Hepatocyte (in vitro differentiated cells): ENCODE measurements at regions not wholly inside any gene's neighbourhood (a gene's known extent, or its start where the extent isn't known, plus 50 kb on each side); places are given as distances from the start of the nearest gene placed in this dataset.

Source experiments
- DNase-seq: peaks from one replicate; pipeline ENCODE4 v3.0.0-alpha.2; 2016; ENCODE audit warnings: low spot score
- H2AFZ ChIP-seq: fragments of 200-600 bp; sonication (generic); 2 replicates; pipeline ENCODE4 v1.6.0; 2016; ENCODE audit warnings: antibody characterized with exemption, mild to moderate bottlenecking
- H3K27ac ChIP-seq: fragments of 200-600 bp; sonication (generic); 2 replicates; pipeline ENCODE4 v1.5.1; 2016; ENCODE audit warnings: mild to moderate bottlenecking
- H3K27me3 ChIP-seq: fragments of 200-600 bp; sonication (generic); 2 replicates; pipeline ENCODE4 v1.6.1; 2016
- H3K36me3 ChIP-seq: fragments of 200-600 bp; sonication (generic); replicated peaks from 2 replicates; pipeline ENCODE4 v1.5.1; 2016; ENCODE audit warnings: low read depth; ENCODE audit not compliant: insufficient read depth
- H3K4me1 ChIP-seq: fragments of 200-600 bp; sonication (generic); 2 replicates; pipeline ENCODE4 v1.5.1; 2016; ENCODE audit warnings: mild to moderate bottlenecking, moderate library complexity; ENCODE audit not compliant: insufficient read depth
- H3K4me2 ChIP-seq: fragments of 200-600 bp; sonication (generic); 2 replicates; pipeline ENCODE4 v1.6.0; 2016
- H3K4me3 ChIP-seq: fragments of 200-600 bp; sonication (generic); 2 replicates; pipeline ENCODE4 v1.5.1; 2016; ENCODE audit warnings: mild to moderate bottlenecking
- H3K79me2 ChIP-seq: fragments of 200-600 bp; sonication (generic); 2 replicates; pipeline ENCODE4 v1.6.0; 2017; ENCODE audit warnings: mild to moderate bottlenecking
- H3K9me2 ChIP-seq: fragments of 200-600 bp; sonication (generic); replicated peaks from 2 replicates; pipeline ENCODE4 v1.6.0; 2017; ENCODE audit warnings: mild to moderate bottlenecking; ENCODE audit not compliant: insufficient read depth
- H3K9me3 ChIP-seq: fragments of 200-600 bp; sonication (generic); 2 replicates; pipeline ENCODE4 v1.5.1; 2016; ENCODE audit warnings: low read depth, mild to moderate bottlenecking
- H4K20me1 ChIP-seq: fragments of 200-600 bp; sonication (generic); 2 replicates; pipeline ENCODE4 v1.6.0; 2016; ENCODE audit warnings: mild to moderate bottlenecking; ENCODE audit not compliant: insufficient read depth, poor library complexity, severe bottlenecking
- CTCF ChIP-seq: fragments of 200-600 bp; sonication (generic); IDR thresholded peaks from 2 replicates; pipeline ENCODE4 v1.5.1; 2016; ENCODE audit warnings: antibody characterized with exemption, mild to moderate bottlenecking; ENCODE audit not compliant: poor library complexity
- EZH2 ChIP-seq: fragments of 200-600 bp; sonication (generic); IDR thresholded peaks from 2 replicates; pipeline ENCODE4 v1.6.1; 2016; ENCODE audit warnings: antibody characterized with exemption, mild to moderate bottlenecking, borderline replicate concordance
- EZH2phosphoT487 ChIP-seq: fragments of 200-600 bp; sonication (generic); IDR thresholded peaks from one replicate; pipeline ENCODE4 v1.6.1; 2018; ENCODE audit warnings: antibody characterized with exemption, mild to moderate bottlenecking, low read depth, moderate library complexity; ENCODE audit not compliant: unreplicated experiment, severe bottlenecking
- WGBS: methylation state at CpG from one replicate; pipeline ENCODE4 v1.1.6; 2016; ENCODE audit warnings: low lambda C conversion rate; ENCODE audit errors: missing lambda C conversion rate; 5-methylcytosine and 5-hydroxymethylcytosine counted together

GRCh38 chr2:64861452-64862397 lies 127.5 kb upstream of the SLC1A4 start:
- 90% methylated on average over 7 of the region's 7 CpGs for WGBS

GRCh38 chr2:64862623-64863022 lies 126.6 kb upstream of the SLC1A4 start:
- no peak for DNase-seq
- Histone ChIP-seq H3K79me2 (no peaks in the 10 kb centered on the region), H3K36me3 (no peaks in the 10 kb centered on the region), H3K4me2 (no peak overlapping the region), H3K27ac (no peak overlapping the region), H2AFZ (no peak overlapping the region), H3K9me3 (no peaks in the 10 kb centered on the region), H3K4me3 (no peak overlapping the region), H4K20me1 (no peaks in the 10 kb centered on the region), H3K4me1 (peaks cover 24% of the 10 kb centered on the region), H3K9me2 (no peaks in the 10 kb centered on the region), H3K27me3 (peaks cover 2% of the 10 kb centered on the region)
- WGBS = 89% methylated on average over 1 of the region's 1 CpG
- TF ChIP-seq CTCF (no peak), EZH2 (no peak), EZH2phosphoT487 (no peak)

More at GRCh38 chr2:64861452-64862397, 127.5 kb upstream of the SLC1A4 start:
- Histone ChIP-seq H3K36me3 (no peaks in the 10 kb centered on the region), H2AFZ (no peak overlapping the region), H4K20me1 (no peaks in the 10 kb centered on the region), H3K4me1 (peaks cover 28% of the 10 kb centered on the region), H3K4me2 (no peak overlapping the region), H3K9me3 (no peaks in the 10 kb centered on the region), H3K4me3 (no peak overlapping the region), H3K9me2 (no peaks in the 10 kb centered on the region), H3K27me3 (peaks cover 2% of the 10 kb centered on the region), H3K79me2 (no peaks in the 10 kb centered on the region), H3K27ac (no peak overlapping the region)
- DNase-seq = no peak
- TF ChIP-seq CTCF = no peak

GRCh38 chr2:64863097-64863820 lies 125.9 kb upstream of the SLC1A4 start:
- no peaks in the 10 kb centered on the region for H4K20me1 ChIP-seq
- no peak overlapping the region for H2AFZ ChIP-seq
- H3K27ac ChIP-seq = no peak overlapping the region
- no peaks in the 10 kb centered on the region for H3K9me3 ChIP-seq
- WGBS = 88% methylated on average over 4 of the region's 4 CpGs
- peaks cover 2% of the 10 kb centered on the region for H3K27me3 ChIP-seq
- peaks cover 19% of the 10 kb centered on the region for H3K4me1 ChIP-seq
- H3K79me2 ChIP-seq = no peaks in the 10 kb centered on the region
- DNase-seq = no peak
- no peak overlapping the region for H3K4me2 ChIP-seq
- no peak overlapping the region for H3K4me3 ChIP-seq
- H3K36me3 ChIP-seq = no peaks in the 10 kb centered on the region
- H3K9me2 ChIP-seq = no peaks in the 10 kb centered on the region
- TF ChIP-seq EZH2phosphoT487 (no peak), EZH2 (no peak), CTCF (no peak)
